GM12801 (cell line): ENCODE measurements at regions not wholly inside any gene's neighbourhood (a gene's known extent, or its start where the extent isn't known, plus 50 kb on each side); places are given as distances from the start of the nearest gene placed in this dataset.

Experiments used
- TF ChIP-seq, protein P1 (sequence below): IDR thresholded peaks from one replicate; pipeline ENCODE4 v1.5.1; 2011; ENCODE audit warnings: control low read depth; ENCODE audit not compliant: insufficient read length; ENCODE audit errors: extremely low read depth

DNA sequence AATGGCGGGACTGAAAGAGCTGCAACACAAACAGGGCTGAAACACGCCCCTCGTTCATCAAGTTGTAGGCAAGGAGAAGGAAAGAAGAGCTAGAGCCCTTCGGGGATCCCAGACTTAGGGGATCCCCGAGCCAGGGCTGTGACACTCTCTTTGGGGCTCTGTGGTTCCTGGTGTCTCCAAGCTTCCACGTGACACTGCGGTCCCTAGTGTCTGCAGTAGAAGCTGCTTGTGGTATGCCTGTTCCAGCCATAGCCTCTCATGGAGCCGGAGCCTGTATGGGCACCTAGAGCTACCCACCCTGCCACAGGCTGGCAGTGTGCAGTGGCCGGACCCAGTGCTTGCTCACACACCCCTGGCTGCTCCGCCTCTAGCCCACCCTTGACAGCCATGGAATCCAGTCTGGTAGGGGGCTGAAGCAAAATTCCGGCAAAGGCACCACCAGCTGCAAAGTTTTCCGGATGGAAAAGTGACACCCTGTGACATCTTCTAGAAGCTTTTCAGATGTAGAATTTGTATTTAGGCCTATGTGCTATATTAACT lies 1439.6 kb upstream of the ACO1 start:
- TF ChIP-seq, protein P1, sequence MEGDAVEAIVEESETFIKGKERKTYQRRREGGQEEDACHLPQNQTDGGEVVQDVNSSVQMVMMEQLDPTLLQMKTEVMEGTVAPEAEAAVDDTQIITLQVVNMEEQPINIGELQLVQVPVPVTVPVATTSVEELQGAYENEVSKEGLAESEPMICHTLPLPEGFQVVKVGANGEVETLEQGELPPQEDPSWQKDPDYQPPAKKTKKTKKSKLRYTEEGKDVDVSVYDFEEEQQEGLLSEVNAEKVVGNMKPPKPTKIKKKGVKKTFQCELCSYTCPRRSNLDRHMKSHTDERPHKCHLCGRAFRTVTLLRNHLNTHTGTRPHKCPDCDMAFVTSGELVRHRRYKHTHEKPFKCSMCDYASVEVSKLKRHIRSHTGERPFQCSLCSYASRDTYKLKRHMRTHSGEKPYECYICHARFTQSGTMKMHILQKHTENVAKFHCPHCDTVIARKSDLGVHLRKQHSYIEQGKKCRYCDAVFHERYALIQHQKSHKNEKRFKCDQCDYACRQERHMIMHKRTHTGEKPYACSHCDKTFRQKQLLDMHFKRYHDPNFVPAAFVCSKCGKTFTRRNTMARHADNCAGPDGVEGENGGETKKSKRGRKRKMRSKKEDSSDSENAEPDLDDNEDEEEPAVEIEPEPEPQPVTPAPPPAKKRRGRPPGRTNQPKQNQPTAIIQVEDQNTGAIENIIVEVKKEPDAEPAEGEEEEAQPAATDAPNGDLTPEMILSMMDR = no peak

DNA sequence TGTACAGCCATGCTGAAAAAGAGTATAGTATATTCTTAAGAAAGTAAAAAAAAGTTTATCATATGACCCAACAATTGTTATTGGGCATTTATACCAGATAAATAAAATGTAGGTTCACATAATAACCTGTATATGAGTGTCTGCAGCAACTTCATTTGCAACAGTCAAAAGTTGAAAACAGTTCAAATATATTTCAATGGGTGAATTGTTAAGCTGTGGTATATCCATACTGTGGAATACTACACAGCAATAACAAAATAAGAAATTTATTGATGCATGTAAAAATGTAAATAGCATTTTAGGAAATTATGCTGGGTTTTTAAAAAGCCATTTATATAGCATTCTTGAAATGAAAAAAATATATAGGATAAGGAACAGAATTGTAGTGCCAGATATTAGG lies 1420.1 kb upstream of the ACO1 start:
- TF ChIP-seq, protein P1 = no peak

DNA sequence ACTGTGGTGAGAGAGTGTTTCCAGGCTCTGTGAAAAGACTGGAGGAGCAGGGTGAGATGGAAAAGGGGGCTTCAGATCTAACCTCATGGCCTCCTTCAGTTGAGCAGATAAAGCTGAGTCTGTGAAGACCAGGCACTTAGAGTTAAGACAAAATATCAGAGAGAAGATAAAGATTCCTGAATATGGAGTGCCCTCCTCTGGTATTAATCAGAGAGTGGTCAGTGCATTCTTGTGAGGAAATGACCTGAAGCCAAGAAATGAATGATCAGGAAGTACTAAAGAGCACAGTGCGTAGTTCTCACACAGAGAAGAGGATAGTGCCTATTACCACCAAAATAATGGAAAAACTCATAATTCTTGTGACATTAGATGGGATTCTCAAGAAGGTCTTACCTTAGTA lies 1417.0 kb upstream of the ACO1 start:
- TF ChIP-seq, protein P1 = no peak

DNA sequence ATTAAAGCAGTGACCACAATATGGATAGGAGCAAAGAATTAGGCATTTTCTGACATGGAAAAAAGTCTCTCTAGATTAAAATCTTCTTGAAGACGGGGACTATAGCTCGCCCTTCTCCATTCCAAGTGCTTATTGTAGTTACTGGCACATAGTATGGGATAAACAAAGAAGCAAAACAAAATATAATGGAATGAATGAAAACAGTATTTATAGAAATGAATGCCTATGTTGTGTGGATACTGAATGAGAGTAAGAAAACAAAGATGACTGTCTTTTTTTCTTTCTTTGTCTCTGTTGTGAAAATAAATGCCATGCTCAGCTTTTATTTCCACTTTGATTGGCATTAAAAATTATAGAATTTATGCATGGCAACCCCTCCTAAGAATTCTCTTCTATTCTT lies 1414.3 kb upstream of the ACO1 start:
- TF ChIP-seq, protein P1 = no peak

DNA sequence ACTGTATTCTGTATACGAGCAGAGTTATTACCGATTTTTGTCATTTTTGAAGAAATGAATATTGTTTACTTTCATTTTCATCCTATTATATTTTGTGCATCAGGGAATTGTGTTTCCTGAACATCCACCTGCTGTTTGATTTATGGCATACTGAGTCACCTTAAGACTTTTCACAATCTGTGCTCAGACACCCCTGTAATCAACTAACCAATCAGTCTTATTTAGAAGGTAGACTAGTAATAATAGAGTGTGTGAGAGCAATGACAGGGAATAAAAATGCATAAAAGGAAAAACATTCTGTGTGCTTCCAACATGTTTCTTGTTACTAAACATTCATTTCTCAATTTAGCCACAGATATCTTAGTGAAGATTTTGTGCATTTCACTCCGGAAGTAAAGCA lies 1413.6 kb upstream of the ACO1 start:
- TF ChIP-seq, protein P1 = no peak

DNA sequence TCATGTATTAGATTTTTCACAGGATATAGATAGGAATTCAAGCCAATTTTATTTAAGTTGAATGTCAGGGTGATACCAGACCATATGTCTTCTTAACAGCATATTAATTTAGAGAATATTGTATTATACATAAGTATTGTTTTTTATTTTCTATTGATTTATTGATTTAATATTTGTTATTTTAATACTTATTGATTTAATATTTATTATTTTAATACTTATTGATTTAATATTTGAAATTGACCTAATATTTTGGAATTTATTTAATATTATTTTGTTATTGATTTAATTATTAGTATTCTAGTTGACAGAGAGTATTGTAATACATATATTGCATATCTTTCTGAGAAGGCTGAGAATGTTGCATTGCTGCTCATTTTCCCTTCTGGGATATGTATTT lies 1411.8 kb upstream of the ACO1 start:
- TF ChIP-seq, protein P1 = no peak

DNA sequence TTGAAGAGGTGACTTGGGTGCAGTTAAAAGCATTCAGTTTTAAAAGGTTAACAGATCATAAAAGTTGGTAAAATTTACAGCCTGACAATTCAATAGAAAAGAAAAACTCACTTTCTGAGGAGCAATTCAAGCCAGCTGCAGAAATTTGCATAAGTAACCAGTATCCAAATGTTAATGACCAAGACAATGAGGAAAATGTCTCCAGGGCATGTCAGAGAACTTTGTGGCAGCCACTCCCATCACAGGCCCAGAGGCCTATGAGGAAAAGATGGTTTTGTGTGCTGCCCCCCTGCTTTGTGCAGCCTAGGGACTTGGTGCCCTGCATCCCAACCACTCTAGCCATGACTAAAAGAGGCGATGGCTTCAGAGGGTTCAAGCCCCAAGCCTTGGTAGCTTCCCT lies 1406.5 kb upstream of the ACO1 start:
- TF ChIP-seq, protein P1 = no peak

DNA sequence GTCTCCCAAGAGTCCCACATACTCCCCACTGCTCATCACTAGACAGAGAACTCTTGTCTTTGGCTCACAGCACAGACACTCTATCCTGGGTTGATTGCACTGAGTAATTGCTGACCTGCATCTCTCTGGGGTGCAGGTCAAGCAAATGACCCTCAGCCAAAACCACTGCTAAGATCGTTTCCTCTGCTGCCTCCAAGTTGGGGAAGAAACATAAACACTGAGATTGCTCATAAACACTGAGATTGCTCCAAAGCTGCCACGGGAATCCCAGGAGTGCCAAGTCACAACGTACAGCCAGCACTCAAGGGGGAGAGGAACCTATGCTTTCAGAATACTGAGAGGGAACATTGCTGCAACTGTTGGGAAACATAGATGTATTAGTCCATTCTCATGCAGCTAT lies 1402.1 kb upstream of the ACO1 start:
- TF ChIP-seq, protein P1 = no peak
